HEK293 (cell line): ENCODE measurements at regions not wholly inside any gene's neighbourhood (a gene's known extent, or its start where the extent isn't known, plus 50 kb on each side); places are given as distances from the start of the nearest gene placed in this dataset.

Experiments used
- CTCF ChIA-PET: fragments of 350-600 bp; formaldehyde crosslinking; extraction: SDS; loops from one replicate; lab custom pipeline; 2021; ENCODE audit warnings: antibody characterized with exemption; lab: Yijun Ruan, JAX
- POLR2A ChIA-PET: fragments of 300-600 bp; formaldehyde crosslinking; extraction: SDS; loops from one replicate; lab custom pipeline; 2020; ENCODE audit warnings: antibody characterized with exemption, inconsistent platforms; lab: Yijun Ruan, JAX
- H3K27ac ChIP-seq: fragments of 200-500 bp; sonication (Bioruptor generic); 2 replicates; pipeline ENCODE4 v1.5.1; 2014; ENCODE audit warnings: low read depth, low read length, control low read depth, inconsistent platforms; ENCODE audit errors: extremely low read depth
- H3K36me3 ChIP-seq, 2 experiments: fragments of 200-500 bp in 1 of 2; sonication (Bioruptor generic) in 1 of 2; 1 replicate in 1 of 2; 2 replicates in 1 of 2; pipeline ENCODE4 v1.5.1; 2014 to 2017; ENCODE audit warnings: inconsistent platforms in 2 of 2, low read length in 2 of 2; ENCODE audit not compliant: control insufficient read depth in 2 of 2, insufficient read depth in 1 of 2
- H3K4me1 ChIP-seq: fragments of 200-500 bp; sonication (Bioruptor generic); 2 replicates; pipeline ENCODE4 v1.5.1; 2014; ENCODE audit warnings: mild to moderate bottlenecking, low read length, inconsistent platforms; ENCODE audit not compliant: control insufficient read depth, insufficient read depth
- H3K4me3 ChIP-seq: 2 replicates; pipeline ENCODE4 v1.5.1; 2011; ENCODE audit warnings: low read depth, mild to moderate bottlenecking, control low read depth, low read length, moderate library complexity
- H3K9me3 ChIP-seq: fragments of 200-500 bp; sonication (Bioruptor generic); 2 replicates; pipeline ENCODE4 v1.5.1; 2014; ENCODE audit warnings: low read depth, low read length, inconsistent platforms; ENCODE audit not compliant: control insufficient read depth, insufficient read depth
- ELK4 ChIP-seq: IDR thresholded peaks from 2 replicates; pipeline ENCODE4 v1.6.1; 2011; ENCODE audit warnings: mild to moderate bottlenecking, low read depth, low read length, borderline replicate concordance
- GFI1B ChIP-seq: fragments of 450-650 bp; formaldehyde crosslinking; IDR thresholded peaks from 2 replicates; pipeline ENCODE4 v1.5.1; 2016; ENCODE audit warnings: missing biosample characterization, missing genetic modification characterization
- KLF1 ChIP-seq: fragments of 450-650 bp; formaldehyde crosslinking; IDR thresholded peaks from 2 replicates; pipeline ENCODE4 v1.5.1; 2016; ENCODE audit warnings: missing biosample characterization, missing genetic modification characterization
- PBX3 ChIP-seq: sonication (generic); formaldehyde crosslinking; IDR thresholded peaks from 2 replicates; pipeline ENCODE4 v1.8.1; 2022; ENCODE audit warnings: mild to moderate bottlenecking, moderate library complexity, missing genetic modification reagents
- PRDM2 ChIP-seq: fragments of 450-650 bp; formaldehyde crosslinking; IDR thresholded peaks from 2 replicates; pipeline ENCODE4 v1.5.1; 2016; ENCODE audit warnings: missing biosample characterization, missing genetic modification characterization, borderline replicate concordance
- SP7 ChIP-seq: fragments of 450-650 bp; formaldehyde crosslinking; IDR thresholded peaks from 2 replicates; pipeline ENCODE4 v1.5.1; 2016; ENCODE audit warnings: missing biosample characterization, missing genetic modification characterization
- YY2 ChIP-seq: fragments of 450-650 bp; formaldehyde crosslinking; IDR thresholded peaks from 2 replicates; pipeline ENCODE4 v1.5.1; 2016; ENCODE audit warnings: missing biosample characterization, missing genetic modification characterization
- ZNF202 ChIP-seq: fragments of 450-650 bp; formaldehyde crosslinking; IDR thresholded peaks from 2 replicates; pipeline ENCODE4 v1.5.1; 2016; ENCODE audit warnings: missing biosample characterization, missing genetic modification characterization, borderline replicate concordance
- ZNF214 ChIP-seq: fragments of 450-650 bp; formaldehyde crosslinking; IDR thresholded peaks from 2 replicates; pipeline ENCODE4 v1.5.1; 2017; ENCODE audit warnings: missing biosample characterization, mild to moderate bottlenecking, missing genetic modification characterization, borderline replicate concordance
- ZNF23 ChIP-seq: fragments of 450-650 bp; formaldehyde crosslinking; IDR thresholded peaks from 2 replicates; pipeline ENCODE4 v1.5.1; 2016; ENCODE audit warnings: missing biosample characterization, missing genetic modification characterization, borderline replicate concordance
- ZNF248 ChIP-seq: fragments of 450-650 bp; formaldehyde crosslinking; IDR thresholded peaks from 2 replicates; pipeline ENCODE4 v1.5.1; 2017; ENCODE audit warnings: missing biosample characterization, missing genetic modification characterization
- ZNF521 ChIP-seq: fragments of 450-650 bp; formaldehyde crosslinking; IDR thresholded peaks from 2 replicates; pipeline ENCODE4 v1.5.1; 2017; ENCODE audit warnings: missing biosample characterization, mild to moderate bottlenecking, missing genetic modification characterization
- ZNF530 ChIP-seq: fragments of 450-650 bp; formaldehyde crosslinking; IDR thresholded peaks from 2 replicates; pipeline ENCODE4 v1.5.1; 2016; ENCODE audit warnings: low read depth, missing biosample characterization, missing genetic modification characterization
- ZNF621 ChIP-seq: fragments of 450-650 bp; formaldehyde crosslinking; IDR thresholded peaks from 2 replicates; pipeline ENCODE4 v1.5.1; 2017; ENCODE audit warnings: missing biosample characterization, missing genetic modification characterization
- ZNF670 ChIP-seq: fragments of 450-650 bp; formaldehyde crosslinking; IDR thresholded peaks from 2 replicates; pipeline ENCODE4 v1.5.1; 2016; ENCODE audit warnings: missing biosample characterization, missing genetic modification characterization, low read depth
- TF ChIP-seq, protein P1 (sequence below): fragments of 450-650 bp; formaldehyde crosslinking; optimal IDR thresholded peaks from 2 replicates; pipeline ENCODE3; 2016; ENCODE audit warnings: missing biosample characterization, mild to moderate bottlenecking, missing genetic modification characterization
- TF ChIP-seq, protein P2 (sequence below): fragments of 450-650 bp; formaldehyde crosslinking; IDR thresholded peaks from 2 replicates; pipeline ENCODE4 v1.5.1; 2016; ENCODE audit warnings: missing biosample characterization, missing genetic modification characterization
- TF ChIP-seq, protein P3 (sequence below): fragments of 450-650 bp; formaldehyde crosslinking; IDR thresholded peaks from 2 replicates; pipeline ENCODE4 v1.5.1; 2017; ENCODE audit warnings: missing biosample characterization, missing genetic modification characterization

DNA sequence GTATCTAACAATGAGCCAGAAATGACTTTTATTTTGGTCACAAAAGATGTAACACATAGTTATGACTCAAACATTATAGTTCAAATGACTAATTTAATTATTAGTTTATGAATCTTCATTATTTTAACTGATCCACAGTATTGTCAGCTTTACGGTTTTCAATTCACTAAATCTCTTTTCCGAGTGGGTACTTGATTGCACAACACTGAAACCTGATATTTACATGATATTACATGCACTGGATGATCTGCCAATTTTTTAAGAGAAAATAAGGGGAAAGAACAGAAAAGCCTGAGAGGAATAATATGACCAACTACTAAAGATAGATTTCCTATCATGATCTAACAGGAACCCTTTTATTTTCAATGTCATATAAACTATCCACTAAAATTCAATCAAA, 1446.0 kb downstream of the FSTL5 start:
- no peaks in the 10 kb centered on the region for H3K36me3 ChIP-seq

DNA sequence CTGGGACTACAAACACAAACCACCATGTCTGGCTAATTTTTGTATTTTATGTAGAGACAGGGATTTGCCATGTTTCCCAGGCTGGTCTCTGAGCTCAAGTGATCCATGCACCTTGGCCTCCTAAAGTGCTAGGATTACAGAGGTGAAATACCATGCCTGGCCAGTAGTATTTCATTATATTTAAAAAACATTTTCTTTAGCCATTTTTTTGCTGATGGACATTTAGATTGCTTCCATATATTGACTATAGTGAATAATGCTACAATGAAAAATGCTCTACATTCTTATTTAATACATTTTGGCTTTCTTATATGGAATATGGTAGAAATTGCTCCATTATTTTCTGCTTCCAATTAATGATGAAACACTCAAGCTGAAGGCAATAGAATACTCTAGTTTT, 1439.7 kb downstream of the FSTL5 start:
- Histone ChIP-seq H3K9me3 (no peaks in the 10 kb centered on the region), H3K36me3 (no peaks in the 10 kb centered on the region)
- CTCF ChIA-PET: no interaction called here
- TF ChIP-seq YY2 (no peak), ZNF23 (no peak), ELK4 (no peak), ZNF530 (tag by site-specific recombination) (no peak), GFI1B (tag by site-specific recombination) (no peak), ZNF202 (tag by site-specific recombination) (no peak), PRDM2 (tag by site-specific recombination) (no peak), PBX3 (CRISPR knock-in tag) (no peak), ZNF214 (tag by site-specific recombination) (no peak), ZNF670 (tag by site-specific recombination) (no peak)
- TF ChIP-seq, all 188 proteins: peak for 0
- no peak overlapping the region for H3K4me3 ChIP-seq
- POLR2A ChIA-PET: no interaction called here
- H3K27ac ChIP-seq: no peak overlapping the region
- H3K4me1 ChIP-seq: no peaks in the 10 kb centered on the region

More for the DNA sequence above, 1446.0 kb downstream of the FSTL5 start:
- Histone ChIP-seq H3K4me3 (no peak overlapping the region), H3K4me1 (no peaks in the 10 kb centered on the region), H3K27ac (no peak overlapping the region), H3K9me3 (no peaks in the 10 kb centered on the region)
- CTCF ChIA-PET: no interaction called here
- TF ChIP-seq, protein P1, sequence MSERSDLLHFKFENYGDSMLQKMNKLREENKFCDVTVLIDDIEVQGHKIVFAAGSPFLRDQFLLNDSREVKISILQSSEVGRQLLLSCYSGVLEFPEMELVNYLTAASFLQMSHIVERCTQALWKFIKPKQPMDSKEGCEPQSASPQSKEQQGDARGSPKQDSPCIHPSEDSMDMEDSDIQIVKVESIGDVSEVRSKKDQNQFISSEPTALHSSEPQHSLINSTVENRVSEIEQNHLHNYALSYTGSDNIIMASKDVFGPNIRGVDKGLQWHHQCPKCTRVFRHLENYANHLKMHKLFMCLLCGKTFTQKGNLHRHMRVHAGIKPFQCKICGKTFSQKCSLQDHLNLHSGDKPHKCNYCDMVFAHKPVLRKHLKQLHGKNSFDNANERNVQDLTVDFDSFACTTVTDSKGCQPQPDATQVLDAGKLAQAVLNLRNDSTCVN (tag by site-specific recombination): no peak
- TF ChIP-seq ZNF521 (tag by site-specific recombination): no peak
- POLR2A ChIA-PET: no interaction called here

- Histone ChIP-seq H3K4me1 (no peaks in the 10 kb centered on the region), H3K27ac (no peak overlapping the region), H3K36me3 (no peaks in the 10 kb centered on the region), H3K9me3 (no peaks in the 10 kb centered on the region), H3K4me3 (no peak overlapping the region)
- ChIA-PET POLR2A (no interaction called here), CTCF (no interaction called here)
- TF ChIP-seq PBX3 (CRISPR knock-in tag): no peak
- no peak for TF ChIP-seq ZNF248 (tag by site-specific recombination)
- no peak for TF ChIP-seq KLF1 (tag by site-specific recombination)
- no peak for TF ChIP-seq SP7
- TF ChIP-seq, protein P2, sequence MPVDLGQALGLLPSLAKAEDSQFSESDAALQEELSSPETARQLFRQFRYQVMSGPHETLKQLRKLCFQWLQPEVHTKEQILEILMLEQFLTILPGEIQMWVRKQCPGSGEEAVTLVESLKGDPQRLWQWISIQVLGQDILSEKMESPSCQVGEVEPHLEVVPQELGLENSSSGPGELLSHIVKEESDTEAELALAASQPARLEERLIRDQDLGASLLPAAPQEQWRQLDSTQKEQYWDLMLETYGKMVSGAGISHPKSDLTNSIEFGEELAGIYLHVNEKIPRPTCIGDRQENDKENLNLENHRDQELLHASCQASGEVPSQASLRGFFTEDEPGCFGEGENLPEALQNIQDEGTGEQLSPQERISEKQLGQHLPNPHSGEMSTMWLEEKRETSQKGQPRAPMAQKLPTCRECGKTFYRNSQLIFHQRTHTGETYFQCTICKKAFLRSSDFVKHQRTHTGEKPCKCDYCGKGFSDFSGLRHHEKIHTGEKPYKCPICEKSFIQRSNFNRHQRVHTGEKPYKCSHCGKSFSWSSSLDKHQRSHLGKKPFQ (tag by site-specific recombination): no peak
- no peak for TF ChIP-seq ZNF621 (tag by site-specific recombination)
- TF ChIP-seq, protein P3, sequence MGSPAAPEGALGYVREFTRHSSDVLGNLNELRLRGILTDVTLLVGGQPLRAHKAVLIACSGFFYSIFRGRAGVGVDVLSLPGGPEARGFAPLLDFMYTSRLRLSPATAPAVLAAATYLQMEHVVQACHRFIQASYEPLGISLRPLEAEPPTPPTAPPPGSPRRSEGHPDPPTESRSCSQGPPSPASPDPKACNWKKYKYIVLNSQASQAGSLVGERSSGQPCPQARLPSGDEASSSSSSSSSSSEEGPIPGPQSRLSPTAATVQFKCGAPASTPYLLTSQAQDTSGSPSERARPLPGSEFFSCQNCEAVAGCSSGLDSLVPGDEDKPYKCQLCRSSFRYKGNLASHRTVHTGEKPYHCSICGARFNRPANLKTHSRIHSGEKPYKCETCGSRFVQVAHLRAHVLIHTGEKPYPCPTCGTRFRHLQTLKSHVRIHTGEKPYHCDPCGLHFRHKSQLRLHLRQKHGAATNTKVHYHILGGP (tag by site-specific recombination): no peak
Observed at GRCh38 chr4:160745126-160745525, 1418.7 kb downstream of the FSTL5 start.
